ENCODE measurements at regions not wholly inside any gene's neighbourhood (a gene's known extent, or its start where the extent isn't known, plus 50 kb on each side); places are given as distances from the start of the nearest gene placed in this dataset.
"Not testable (repeated sequence)": the region's sequence is repeated elsewhere in the genome, so short reads cannot be mapped to it uniquely, and the experiment has no call there.

DNA sequence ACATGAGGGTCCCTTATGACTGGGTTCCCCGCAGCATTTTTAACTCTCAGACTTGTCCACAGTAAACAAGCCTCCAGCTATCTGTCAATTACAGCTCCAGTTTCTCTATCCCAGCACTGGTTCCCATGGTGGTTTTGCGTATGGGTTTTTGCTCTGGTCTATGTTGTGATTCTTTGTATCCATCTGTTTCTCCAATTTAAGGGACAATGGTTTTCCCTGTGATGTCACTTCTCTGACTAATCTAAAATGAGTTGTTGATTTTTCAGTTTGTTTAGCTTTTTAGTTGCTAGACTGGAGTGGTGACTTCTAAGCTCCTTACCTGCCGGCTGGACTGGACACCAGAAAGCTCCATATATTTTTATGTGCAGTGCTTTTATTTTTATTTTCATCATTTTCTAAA, 303.7 kb downstream of the INHBA start:
- CTCF ChIA-PET, result no interaction called here
- peaks cover 9% of the 10 kb centered on the region for H3K9me3 Mint-ChIP-seq (ENCODE audit: low read depth)

DNA sequence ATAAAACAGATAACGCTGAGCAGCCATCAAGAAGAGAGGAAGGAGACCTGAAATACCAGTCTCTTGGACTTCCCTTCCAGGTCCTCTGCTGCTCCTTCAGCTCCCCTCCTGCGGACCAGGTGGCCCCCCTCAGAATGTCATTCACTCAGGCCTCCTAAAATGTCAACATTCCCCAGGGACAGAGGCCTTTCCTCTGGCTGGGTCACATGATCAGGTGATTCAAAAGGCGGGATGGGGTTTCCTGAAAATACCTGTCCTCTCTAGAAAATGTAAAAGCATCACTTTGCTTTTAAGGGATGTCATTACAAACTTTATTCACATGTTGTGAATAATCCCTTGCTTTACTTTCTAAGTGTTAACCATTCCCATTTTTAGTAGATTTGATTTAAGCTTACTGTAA, 311.1 kb downstream of the INHBA start:
- Mint-ChIP-seq H3K4me3 (no peak overlapping the region), H3K27me3 (no peaks in the 10 kb centered on the region), H3K27ac (no peak overlapping the region), H3K36me3 (no peaks in the 10 kb centered on the region), H3K9me3 (ENCODE audit: low read depth) (peaks cover 8% of the 10 kb centered on the region), H3K4me1 (no peaks in the 10 kb centered on the region)
- ATAC-seq (no peak), DNase-seq (no peak)
- CTCF ChIA-PET, result no interaction called here

More for the DNA sequence above, 303.7 kb downstream of the INHBA start:
- no peaks in the 10 kb centered on the region for H3K4me1 Mint-ChIP-seq
- DNase-seq (no peak), ATAC-seq (no peak)
- no peak overlapping the region for H3K4me3 Mint-ChIP-seq
- no peaks in the 10 kb centered on the region for H3K27me3 Mint-ChIP-seq
- no peak overlapping the region for H3K27ac Mint-ChIP-seq
- no peaks in the 10 kb centered on the region for H3K36me3 Mint-ChIP-seq

DNA sequence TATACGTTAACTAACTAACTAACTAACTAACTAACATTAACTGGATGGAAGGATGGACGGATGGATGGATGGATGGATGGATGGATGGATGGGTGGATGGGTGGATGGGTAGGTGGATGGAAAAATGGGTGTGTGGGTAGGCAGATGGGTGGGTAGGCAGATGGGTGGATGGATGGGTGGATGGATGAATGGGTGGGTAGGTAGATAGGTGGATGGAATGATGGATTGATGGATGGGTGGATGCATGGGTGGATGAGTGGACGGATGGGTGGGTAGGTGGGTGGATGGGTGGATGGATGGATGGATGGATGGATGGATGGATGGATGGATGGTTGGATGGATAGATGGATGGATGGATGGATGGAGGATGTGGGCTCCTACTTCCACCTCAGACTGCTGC, 314.0 kb downstream of the INHBA start:
- H3K4me1 Mint-ChIP-seq; H3K9me3 Mint-ChIP-seq (ENCODE audit: low read depth); H3K4me3 Mint-ChIP-seq; ATAC-seq; H3K27ac Mint-ChIP-seq; H3K27me3 Mint-ChIP-seq; DNase-seq; CTCF ChIA-PET; H3K36me3 Mint-ChIP-seq: not testable (repeated sequence)

DNA sequence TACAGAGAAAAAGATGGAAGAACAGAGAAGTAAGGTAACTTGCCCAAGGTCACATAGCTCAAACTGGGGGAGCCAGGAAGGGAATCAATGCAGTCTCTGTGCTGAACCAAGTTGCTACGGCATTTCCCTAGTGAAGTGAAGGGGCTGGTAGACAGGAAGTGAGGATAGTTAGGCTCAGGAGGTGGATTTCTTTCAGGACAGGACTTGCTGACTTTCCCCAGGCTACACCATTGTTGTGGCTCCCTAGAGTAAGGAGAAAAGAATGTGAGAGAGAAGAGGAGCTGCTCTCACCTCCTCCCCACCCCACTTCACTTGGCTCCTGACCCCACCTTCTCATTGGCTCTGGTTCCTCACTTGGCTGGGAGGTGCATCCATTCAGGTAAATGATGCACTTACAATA, 316.9 kb downstream of the INHBA start:
- no peak overlapping the region for H3K4me3 Mint-ChIP-seq
- no peak overlapping the region for H3K27ac Mint-ChIP-seq
- DNase-seq, result no peak
- ATAC-seq, result no peak
- no peaks in the 10 kb centered on the region for H3K4me1 Mint-ChIP-seq
- H3K36me3 Mint-ChIP-seq, result no peaks in the 10 kb centered on the region
- H3K9me3 Mint-ChIP-seq (ENCODE audit: low read depth), result peaks cover 11% of the 10 kb centered on the region
- H3K27me3 Mint-ChIP-seq, result no peaks in the 10 kb centered on the region
- CTCF ChIA-PET, result no interaction called here

DNA sequence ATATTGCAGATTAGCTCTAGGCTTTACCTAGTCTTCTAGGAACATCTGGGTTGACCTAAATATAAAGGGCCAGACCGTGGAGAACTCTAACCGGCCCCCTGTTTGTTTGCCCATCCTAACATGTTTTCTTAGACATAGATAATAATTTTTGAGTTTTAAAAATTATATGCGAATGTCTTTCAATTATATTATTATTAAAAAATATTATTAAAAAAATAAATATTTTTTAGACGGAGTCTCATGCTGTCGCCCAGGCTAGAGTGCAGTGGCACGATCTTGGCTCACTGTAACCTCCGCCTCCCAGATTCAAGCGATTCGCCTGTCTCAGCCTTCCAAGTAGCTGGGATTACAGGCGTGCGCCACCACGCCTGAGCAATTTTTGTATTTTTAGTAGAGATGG, 318.5 kb downstream of the INHBA start:
- no peak overlapping the region for H3K4me3 Mint-ChIP-seq
- no peaks in the 10 kb centered on the region for H3K27me3 Mint-ChIP-seq
- no peaks in the 10 kb centered on the region for H3K36me3 Mint-ChIP-seq
- DNase-seq (no peak), ATAC-seq (no peak)
- CTCF ChIA-PET, result no interaction called here
- peaks cover 11% of the 10 kb centered on the region for H3K9me3 Mint-ChIP-seq (ENCODE audit: low read depth)
- H3K27ac Mint-ChIP-seq, result no peak overlapping the region
- no peaks in the 10 kb centered on the region for H3K4me1 Mint-ChIP-seq

DNA sequence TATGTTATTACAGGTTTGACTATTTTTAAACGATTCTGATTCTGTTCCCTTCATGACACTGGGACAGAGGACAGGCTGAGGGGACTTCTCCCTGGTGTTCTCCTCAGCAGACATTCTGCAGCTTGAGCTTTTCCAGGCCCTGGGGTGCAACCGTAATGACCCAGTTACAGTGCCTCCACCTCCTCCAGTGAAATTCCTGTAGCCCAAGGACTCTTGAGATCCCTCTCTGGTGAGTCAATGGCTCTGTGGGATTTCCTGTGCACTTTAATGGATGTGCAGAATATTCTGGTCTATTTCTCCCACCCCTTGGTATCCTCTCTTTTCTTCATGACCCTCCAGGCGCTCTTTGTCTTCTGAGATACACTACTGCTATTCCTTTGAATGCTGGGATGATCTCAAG, 319.3 kb downstream of the INHBA start:
- no peaks in the 10 kb centered on the region for H3K27me3 Mint-ChIP-seq
- DNase-seq (no peak), ATAC-seq (no peak)
- no peaks in the 10 kb centered on the region for H3K4me1 Mint-ChIP-seq
- CTCF ChIA-PET, result no interaction called here
- H3K36me3 Mint-ChIP-seq, result no peaks in the 10 kb centered on the region
- no peak overlapping the region for H3K27ac Mint-ChIP-seq
- H3K9me3 Mint-ChIP-seq (ENCODE audit: low read depth), result peaks cover 8% of the 10 kb centered on the region
- no peak overlapping the region for H3K4me3 Mint-ChIP-seq

DNA sequence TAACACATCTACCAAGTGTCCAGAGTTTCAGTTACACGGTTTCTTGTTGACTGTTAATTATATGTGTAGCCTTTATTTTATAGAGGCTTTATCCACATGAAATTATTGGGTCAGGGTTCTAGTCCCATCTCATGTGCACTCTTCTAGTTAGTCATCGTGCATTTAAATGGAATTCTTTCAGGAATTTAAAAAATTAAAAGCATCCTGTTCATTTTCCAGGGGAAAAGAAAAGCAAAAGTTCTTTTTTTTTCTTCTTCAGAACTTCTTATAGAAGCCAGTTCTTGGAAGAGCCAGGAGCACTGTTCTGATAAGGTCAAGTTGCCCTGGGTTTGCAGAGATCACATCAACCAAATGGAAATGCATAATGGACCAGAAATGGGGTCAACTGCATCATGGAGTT, 324.7 kb downstream of the INHBA start:
- Mint-ChIP-seq H3K27ac (no peak overlapping the region), H3K9me3 (ENCODE audit: low read depth) (peaks cover 8% of the 10 kb centered on the region)

DNA sequence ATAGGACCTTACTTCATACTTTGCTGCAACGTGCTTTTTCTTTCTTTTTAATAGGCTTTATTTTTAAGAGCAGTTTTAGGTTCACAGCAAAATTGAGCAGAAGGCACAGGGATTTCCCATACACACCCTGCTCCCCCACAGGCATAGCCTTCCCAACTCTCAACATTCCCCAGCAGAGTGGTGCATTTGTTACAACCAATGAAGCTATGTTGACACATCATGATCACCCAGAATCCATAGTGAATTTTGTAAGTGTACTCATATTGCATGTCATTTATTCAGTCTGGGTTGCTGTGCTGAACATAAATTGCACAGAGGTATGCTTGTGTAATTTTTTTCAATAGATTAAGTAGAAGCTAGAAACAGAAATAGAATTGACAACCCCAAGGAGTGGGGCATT, 327.3 kb downstream of the INHBA start:
- ATAC-seq (no peak), DNase-seq (no peak)
- Mint-ChIP-seq H3K9me3 (ENCODE audit: low read depth) (peaks cover 5% of the 10 kb centered on the region), H3K27ac (no peak overlapping the region), H3K36me3 (no peaks in the 10 kb centered on the region), H3K27me3 (no peaks in the 10 kb centered on the region), H3K4me3 (no peak overlapping the region), H3K4me1 (no peaks in the 10 kb centered on the region)
- CTCF ChIA-PET, result no interaction called here

More for the DNA sequence above, 324.7 kb downstream of the INHBA start:
- DNase-seq (no peak), ATAC-seq (no peak)
- Mint-ChIP-seq H3K27me3 (no peaks in the 10 kb centered on the region), H3K4me3 (no peak overlapping the region), H3K36me3 (no peaks in the 10 kb centered on the region), H3K4me1 (no peaks in the 10 kb centered on the region)
- CTCF ChIA-PET, result no interaction called here

DNA sequence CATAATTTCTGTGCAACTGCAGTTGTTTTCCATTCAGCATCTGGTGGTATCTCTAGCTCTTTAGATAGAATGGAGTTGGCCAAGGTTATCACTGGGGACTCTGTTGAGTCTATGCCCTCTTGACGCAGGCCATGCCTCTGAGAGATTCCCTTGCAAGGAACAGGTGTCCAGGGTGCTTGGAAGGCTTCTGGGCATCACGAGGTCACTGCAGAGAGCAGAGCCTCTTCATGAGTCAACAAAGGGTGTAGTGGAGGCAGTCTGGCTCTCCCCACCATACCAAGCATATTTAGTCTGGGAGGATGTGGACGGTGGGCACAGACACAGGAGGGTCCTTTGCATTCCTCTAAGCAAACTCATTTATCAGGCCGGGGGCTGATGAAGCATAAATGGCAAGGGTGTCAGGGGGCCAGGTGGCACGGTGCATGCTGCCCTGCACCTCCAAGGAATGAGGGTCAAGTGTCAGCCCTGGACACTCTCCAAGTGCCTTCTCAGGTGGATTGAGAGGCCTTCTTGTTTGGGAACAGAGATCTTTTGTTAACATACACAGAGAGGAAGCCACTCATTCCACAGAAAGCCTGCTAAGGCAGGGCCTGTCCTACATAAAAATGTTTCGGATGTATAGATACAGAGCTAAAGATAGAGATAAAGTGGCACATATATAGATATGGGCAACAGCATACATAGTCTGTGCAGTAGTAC, 328.6 kb downstream of the INHBA start:
- Mint-ChIP-seq H3K36me3 (no peaks in the 10 kb centered on the region), H3K27me3 (no peaks in the 10 kb centered on the region), H3K27ac (no peak overlapping the region), H3K4me3 (no peak overlapping the region), H3K9me3 (ENCODE audit: low read depth) (peaks cover 9% of the 10 kb centered on the region), H3K4me1 (no peaks in the 10 kb centered on the region)
- no peak for DNase-seq
- CTCF ChIA-PET, result no interaction called here
- no peak for ATAC-seq

DNA sequence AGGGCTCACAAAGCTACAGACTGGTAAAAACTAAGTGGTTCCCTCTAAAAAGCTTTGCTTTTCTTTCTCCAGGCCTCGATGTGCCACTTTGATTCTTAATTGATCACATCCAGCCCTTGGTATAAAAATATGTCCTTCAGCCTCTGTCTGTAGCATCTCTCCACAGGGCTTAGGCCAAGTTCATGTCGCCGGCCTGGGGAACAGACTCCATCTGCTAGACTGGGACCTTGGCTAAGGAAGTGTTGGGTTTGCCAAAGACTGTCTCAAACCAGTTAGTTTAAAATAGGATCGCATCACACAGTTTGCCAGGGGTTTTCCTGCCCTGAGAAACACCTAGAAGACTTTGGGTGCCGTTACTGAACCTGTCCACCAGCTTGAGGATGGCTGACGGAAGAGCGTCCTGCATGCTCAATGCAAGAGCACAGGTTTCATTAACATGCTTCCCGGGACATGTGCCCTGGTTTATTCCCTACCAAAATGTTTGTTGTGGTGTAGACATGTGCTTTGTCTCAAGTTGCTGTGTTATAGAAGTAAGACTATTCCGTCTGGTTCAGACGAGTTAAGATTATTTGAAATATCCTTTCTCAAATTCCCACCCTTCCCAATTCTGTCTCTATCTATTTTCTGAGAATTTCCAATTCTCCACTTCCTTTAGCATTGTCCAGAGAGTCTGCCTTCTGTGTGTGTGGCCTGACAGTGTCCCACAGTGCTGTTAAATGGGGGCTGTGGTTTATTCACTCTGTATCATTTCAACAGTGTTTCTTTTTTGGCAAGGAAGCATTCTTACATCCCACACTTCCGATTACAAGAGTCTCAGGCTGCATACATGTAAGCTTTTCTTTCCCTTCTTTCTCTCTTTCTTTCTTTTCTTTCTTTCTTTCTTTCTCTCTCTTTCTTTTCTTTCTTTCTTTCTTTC, 334.7 kb downstream of the INHBA start:
- Mint-ChIP-seq H3K4me1 (no peaks in the 10 kb centered on the region), H3K36me3 (no peaks in the 10 kb centered on the region), H3K4me3 (no peak overlapping the region), H3K9me3 (ENCODE audit: low read depth) (peaks cover 10% of the 10 kb centered on the region), H3K27ac (no peak overlapping the region), H3K27me3 (no peaks in the 10 kb centered on the region)
- CTCF ChIA-PET, result no interaction called here
- no peak for ATAC-seq
- no peak for DNase-seq

DNA sequence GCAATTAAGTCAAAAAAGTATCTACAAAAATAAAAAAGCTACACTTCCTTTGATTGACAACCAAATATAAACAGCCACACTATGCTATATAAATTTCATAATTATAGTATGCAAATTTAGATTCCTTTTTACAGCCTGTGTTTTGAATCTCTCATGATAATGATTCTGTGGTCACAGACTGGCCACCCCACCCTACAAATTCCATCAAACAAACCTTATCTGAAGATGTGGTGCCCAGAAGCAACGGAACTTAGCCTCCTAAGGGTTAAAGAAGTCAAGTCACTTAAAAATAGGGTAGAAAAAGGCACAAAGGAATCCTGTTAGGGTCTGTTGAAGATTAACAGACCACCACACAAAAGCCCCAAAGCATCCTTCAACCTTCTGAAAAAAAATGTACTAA, 351.8 kb downstream of the INHBA start:
- DNase-seq, result no peak
- CTCF ChIA-PET, result no interaction called here
- no peak overlapping the region for H3K27ac Mint-ChIP-seq
- H3K4me1 Mint-ChIP-seq, result no peaks in the 10 kb centered on the region
- no peaks in the 10 kb centered on the region for H3K27me3 Mint-ChIP-seq
- ATAC-seq, result no peak
- H3K9me3 Mint-ChIP-seq (ENCODE audit: low read depth), result no peaks in the 10 kb centered on the region
- H3K4me3 Mint-ChIP-seq, result no peak overlapping the region
- no peaks in the 10 kb centered on the region for H3K36me3 Mint-ChIP-seq

DNA sequence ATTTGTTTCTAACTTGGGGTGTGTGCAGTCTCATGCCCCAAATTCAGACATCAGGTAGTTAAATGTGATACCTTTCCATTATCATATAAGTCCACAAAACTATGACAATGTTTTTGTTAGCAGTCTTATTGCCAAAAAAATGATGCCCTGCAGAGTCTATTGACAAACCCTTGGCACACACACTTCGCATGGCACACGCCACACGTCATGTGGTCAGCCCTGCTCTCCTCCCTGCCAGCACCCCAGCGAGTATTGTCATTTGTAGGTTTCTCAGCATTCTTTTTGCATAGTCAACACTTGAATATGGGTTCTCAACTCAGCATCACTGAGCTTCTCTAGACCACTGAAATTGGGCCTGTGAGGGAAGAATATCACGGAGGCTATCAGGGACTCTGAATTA, 356.0 kb downstream of the INHBA start:
- Mint-ChIP-seq H3K27me3 (no peaks in the 10 kb centered on the region), H3K4me1 (no peaks in the 10 kb centered on the region), H3K27ac (no peak overlapping the region), H3K4me3 (no peak overlapping the region), H3K36me3 (no peaks in the 10 kb centered on the region), H3K9me3 (ENCODE audit: low read depth) (peaks cover 10% of the 10 kb centered on the region)
- ATAC-seq, result no peak
- CTCF ChIA-PET, result no interaction called here
- DNase-seq, result no peak

DNA sequence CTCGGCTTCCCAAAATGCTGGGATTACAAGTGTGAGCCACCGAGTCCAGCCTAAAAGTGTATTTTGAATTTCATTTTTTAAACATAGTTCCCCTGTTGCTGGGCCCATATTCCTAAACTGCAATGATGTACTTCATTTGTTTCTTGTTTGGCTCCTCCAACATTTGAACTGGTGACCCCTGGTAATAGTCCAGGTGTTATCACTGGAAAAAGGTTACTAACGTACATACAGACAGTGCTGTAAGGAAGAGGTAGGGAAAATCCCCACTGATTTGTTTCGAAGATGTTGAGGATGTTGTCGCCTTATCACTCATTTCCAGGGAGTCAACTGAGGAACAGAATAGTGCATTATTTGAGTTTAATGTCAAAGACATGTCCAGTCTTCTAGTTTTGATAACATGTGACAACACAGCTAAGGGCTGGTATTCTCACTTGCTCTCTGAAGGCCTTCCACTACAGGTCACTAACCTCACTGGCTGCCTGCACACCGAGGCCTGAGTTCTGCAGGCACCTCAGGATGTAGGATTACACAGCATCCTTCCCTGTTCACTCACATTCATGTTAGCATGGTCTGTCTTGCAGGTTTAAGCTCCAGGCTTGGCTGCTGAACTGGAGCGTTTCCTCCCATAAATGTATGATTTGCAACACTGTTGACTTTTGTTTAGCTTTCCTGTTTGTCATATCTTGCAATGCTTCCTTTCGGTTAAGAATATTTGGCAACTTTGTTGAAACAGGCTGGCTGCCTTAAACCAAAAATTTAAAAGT, 362.8 kb downstream of the INHBA start:
- ATAC-seq, result no peak
- H3K4me3 Mint-ChIP-seq, result no peak overlapping the region

DNA sequence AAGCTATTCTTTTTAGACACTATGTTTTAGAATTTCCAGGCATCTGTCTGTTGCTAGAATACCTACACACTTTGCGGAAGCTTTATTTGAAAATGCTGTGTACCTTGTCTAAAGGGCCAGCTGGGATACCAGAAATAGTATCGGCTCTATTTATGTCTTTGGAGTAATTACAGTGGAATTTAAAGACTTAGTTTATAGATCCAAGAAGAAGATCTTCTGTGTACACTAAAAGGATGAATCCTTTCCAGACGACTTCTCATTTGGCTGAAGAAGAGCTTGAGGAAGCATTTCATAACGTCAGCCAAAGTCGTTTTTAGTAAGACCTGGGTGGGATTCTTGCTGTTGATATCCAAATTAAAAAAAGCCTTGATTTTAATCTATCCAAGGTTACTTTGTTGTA, 365.9 kb downstream of the INHBA start:
- no peak overlapping the region for H3K4me3 Mint-ChIP-seq
- peaks cover 3% of the 10 kb centered on the region for H3K9me3 Mint-ChIP-seq (ENCODE audit: low read depth)
- no peak overlapping the region for H3K27ac Mint-ChIP-seq
- no peaks in the 10 kb centered on the region for H3K36me3 Mint-ChIP-seq
- ATAC-seq, result no peak
- no peaks in the 10 kb centered on the region for H3K27me3 Mint-ChIP-seq
- no peaks in the 10 kb centered on the region for H3K4me1 Mint-ChIP-seq
- CTCF ChIA-PET, result no interaction called here
- DNase-seq, result no peak

More for the DNA sequence above, 362.8 kb downstream of the INHBA start:
- DNase-seq, result no peak
- CTCF ChIA-PET, result no interaction called here
- peaks cover 12% of the 10 kb centered on the region for H3K9me3 Mint-ChIP-seq (ENCODE audit: low read depth)
- H3K27me3 Mint-ChIP-seq, result no peaks in the 10 kb centered on the region
- no peaks in the 10 kb centered on the region for H3K36me3 Mint-ChIP-seq
- no peaks in the 10 kb centered on the region for H3K4me1 Mint-ChIP-seq
- H3K27ac Mint-ChIP-seq, result no peak overlapping the region

All from activated CD8-positive, alpha-beta memory T cell treated with anti-CD3 and anti-CD28 coated beads, Interleukin-2, amount 10 ng/mL, durations not matched to agents 7 days and 5 days (primary cell).